NCI-H1092 treated with DMSO at 0.1 percent for 48 hours (cell line): ENCODE measurements at regions not wholly inside any gene's neighbourhood (a gene's known extent, or its start where the extent isn't known, plus 50 kb on each side); places are given as distances from the start of the nearest gene placed in this dataset.

Source experiments
- DNase-seq: peaks from one replicate; lab custom pipeline; 2025; lab: John Stamatoyannopoulos, UW

GRCh38 chr2:176504440-176504839, 235.2 kb downstream of the MTX2 start:
- no peak for DNase-seq

DNA sequence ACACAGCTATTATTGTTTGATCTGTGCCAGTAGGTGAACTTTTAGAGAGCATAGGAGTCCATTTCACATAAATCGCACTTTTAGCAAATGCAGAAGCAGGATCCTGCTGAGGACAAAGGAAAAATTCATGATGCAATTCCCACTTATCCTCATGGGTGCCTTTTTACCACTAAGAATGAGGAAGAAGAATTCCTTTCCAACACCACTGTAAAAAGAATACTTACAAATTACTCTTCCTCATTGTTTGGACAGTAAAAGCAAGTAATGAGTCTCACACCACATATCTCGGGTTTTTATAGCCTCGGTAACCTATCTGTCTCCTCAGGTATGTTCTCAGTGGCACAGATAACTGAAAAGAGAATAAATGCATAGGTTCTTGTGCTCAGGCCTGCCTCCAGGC, 238.5 kb downstream of the MTX2 start:
- no peak for DNase-seq

DNA sequence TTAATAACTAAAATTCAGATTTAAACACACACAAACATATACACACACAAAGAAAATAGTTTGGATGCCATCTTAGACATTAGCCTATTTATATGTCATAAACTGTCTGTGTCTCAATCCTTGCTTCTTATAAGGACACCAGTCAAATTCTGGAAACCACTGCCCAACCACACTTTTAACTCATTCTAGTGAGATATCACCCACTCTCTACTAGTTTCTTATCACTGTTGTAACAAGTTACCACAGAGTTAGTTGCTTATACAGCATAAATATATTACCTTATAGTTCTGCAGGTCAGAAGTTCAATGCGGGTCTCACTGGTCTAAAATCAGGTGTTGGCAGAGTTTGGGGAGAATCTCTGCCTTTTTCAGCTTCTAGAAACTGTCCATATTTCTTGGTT, 239.1 kb downstream of the MTX2 start:
- DNase-seq, result no peak

DNA sequence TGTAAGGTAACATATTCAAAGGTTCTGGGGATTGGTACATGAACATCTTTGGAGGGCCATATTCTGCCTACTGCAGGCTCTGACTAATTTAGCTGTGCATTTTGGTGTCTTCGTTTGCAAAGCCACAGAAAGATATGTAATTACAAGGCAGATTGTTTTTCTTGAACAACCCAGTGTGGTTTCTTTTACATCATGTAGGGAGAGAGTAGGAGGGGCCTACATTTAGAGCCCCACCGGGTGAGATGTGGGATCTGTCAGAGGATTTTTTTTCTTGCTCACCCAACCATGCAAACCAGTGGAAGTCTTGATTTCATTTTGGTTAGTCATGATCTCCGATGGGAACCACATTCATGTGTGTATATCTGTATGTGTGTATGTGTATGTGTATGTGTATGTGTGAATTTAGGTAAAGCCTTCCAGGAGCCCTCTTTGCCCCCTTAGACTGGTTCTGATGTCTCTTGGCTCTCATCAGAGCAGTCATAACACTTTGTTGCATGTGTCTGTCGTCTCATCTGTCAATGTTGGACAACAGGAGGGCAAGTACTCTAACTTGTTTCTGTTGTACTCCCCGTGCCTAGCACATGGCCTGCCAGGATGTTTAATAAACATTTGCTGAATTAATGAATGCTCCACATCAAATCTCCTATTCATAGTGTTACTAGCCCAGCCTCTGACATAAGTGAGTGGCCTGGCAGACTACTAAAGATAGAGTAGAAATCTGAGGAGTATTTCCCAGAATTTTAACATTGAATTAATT, 239.9 kb downstream of the MTX2 start:
- DNase-seq, result no peak

GRCh38 chr2:176514276-176514675, 245.0 kb downstream of the MTX2 start:
- no peak for DNase-seq

DNA sequence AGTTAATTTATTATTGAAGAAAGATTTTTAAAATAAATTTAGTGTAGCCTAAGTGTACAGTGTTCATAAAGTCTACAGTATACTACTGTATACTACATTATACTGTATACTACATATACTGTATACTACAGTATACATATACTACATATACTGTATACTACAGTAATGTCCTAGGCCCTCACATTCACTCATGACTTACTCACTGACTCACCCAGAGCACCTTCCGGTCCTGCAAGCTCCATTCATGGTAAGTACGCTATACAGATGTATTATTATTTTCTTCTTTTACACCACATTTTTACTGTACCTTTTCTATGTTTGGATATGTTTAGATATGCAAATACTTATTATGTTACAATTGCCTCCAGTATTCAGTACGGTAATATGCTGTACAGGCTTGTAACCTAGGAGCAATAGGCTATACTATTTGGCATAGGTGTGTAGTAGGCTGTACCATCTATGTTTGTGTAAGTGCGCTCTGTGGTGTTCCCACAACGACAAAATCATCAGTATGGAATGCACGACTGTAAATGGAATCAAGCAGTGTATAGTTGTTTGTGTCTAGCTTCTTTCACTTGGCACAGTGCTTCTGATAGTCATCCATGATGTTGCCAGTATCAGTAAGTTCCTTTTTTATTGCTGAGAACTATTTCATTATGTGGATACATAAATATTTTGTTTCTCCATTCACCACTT, 245.7 kb downstream of the MTX2 start:
- DNase-seq, result no peak

- DNase-seq, result no peak
These were observed 246.9 kb downstream of the MTX2 start for GRCh38 chr2:176516051-176516602.

- DNase-seq, result no peak
These were observed 249.6 kb downstream of the MTX2 start for GRCh38 chr2:176518823-176519222.

- DNase-seq, result no peak
These were observed 252.8 kb downstream of the MTX2 start for GRCh38 chr2:176521878-176522670.

- no peak for DNase-seq
These were observed 255.8 kb downstream of the MTX2 start for GRCh38 chr2:176525086-176525485.

DNA sequence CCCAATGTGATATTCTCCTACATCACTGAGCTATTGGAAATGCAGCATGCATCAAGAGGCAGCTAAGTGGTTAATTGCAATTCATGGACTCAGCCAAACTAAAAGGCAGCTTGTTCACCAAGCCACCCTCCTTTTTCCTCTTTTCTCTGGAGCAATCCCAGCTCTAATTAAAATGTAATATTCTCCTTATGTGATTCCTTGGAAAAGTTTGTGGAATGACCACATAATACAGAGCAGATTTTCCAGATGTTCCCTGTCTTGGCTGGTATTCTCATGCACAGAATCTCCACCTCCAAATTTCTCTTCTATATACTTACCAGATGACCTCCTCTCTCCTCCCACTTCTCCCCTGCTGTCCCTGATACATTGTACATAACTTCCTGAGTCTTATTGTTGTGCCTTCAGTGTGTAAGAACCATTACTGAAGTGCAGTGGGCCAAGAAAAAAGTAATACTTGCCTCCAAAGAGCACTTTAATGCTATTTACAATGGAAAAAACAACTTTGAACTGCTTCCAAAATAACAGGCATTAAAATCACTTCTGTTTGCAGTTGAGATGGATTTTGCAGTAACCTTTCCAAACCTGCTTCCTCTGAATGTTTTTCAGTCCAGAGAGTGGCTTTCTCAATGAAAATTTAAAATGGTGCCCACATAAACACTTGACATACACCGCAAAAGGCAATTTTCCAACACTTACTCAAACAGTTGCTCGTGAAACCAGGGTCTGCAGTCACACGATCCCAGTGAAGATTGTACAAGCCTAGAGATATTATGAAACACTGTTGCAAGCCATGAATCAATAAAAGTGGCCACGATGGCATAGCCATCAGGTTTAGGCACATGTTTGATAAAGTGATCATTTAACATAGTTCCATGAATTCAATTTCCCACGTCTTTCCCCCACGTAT, 258.0 kb downstream of the MTX2 start:
- peak; percentile 89 for DNase-seq

- DNase-seq, result no peak
These were observed 262.4 kb downstream of the MTX2 start for GRCh38 chr2:176531608-176532007.

DNA sequence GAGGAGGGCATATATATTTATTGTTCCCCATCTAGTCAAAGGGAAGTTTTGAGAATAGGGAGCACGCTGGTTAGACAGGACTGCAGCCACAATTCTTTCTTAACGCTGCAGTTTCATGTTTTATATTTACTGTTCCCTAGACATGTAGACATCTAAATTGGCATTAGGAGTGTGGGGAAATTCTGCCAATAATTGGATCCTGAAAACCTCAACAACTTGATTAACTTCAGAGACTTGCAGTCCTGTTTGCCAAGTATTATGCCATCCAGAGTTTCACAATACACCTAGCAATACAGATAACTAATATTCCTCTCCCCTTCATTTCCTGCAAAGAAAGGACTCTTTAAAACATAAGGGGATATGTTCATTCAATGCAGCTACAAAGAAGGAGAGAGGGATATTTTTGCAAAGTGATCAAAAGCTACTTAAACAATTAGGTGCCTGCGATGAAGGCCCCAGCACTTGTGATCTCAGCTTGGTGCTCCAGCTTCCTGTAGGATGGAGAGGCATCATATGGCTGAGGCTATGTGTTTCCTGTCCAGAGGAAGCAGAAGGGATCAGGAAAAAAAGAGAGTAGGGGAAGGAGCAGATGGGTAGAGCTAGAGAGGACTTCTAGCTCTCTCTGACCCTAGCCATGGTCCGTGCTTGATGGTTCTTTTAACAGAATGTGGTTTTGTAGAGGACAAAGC, 264.4 kb downstream of the MTX2 start:
- no peak for DNase-seq

GRCh38 chr2:176534798-176535466, 265.7 kb downstream of the MTX2 start:
- peak; percentile 94 for DNase-seq

GRCh38 chr2:176535467-176536113, 266.3 kb downstream of the MTX2 start:
- DNase-seq, result peak; percentile 86

- peak; percentile 30 for DNase-seq
These were observed 267.3 kb downstream of the MTX2 start for GRCh38 chr2:176536439-176537133.

DNA sequence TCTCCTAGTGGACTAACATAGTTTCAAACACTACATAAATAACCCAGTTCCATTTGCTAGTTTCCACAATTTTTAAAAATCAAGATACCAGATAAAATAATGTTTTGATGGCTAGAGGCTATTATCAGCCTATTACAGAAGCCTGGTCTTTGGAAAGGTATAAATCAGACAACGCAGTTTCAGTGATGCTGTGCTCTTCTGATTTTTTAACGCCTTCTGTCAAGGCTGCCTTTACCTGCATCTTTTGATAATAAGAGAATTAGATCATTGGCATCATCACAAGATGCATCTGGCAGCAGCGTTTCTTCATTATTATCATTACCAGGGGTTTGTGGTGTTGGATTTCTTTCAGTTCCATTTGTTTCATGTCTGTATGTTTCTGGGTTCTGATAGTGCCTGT, 268.7 kb downstream of the MTX2 start:
- no peak for DNase-seq

DNA sequence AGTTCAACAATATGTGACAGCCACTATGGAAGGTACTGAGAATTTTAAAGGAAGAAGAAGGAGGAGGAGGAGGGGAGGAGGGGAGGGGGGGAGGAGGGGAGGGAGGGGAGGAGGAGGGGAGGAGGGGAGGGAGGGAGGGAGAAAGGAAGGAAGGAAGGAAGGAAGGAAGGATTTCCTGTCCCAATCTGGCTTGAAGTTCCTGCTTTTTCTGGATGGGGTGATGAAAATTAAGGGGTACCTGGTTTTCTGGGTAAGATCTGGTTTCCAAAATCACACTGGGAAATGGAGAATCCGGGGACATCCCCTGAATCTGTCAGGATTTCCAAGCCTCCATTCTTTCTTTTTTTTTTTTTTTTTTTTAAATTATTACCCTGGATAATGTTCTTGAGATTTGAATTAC, 271.8 kb downstream of the MTX2 start:
- no peak for DNase-seq

- no peak for DNase-seq
These were observed 273.2 kb downstream of the MTX2 start for GRCh38 chr2:176542476-176542875.
